Cardiac fibroblast (primary cell): ENCODE measurements at regions not wholly inside any gene's neighbourhood (a gene's known extent, or its start where the extent isn't known, plus 50 kb on each side); places are given as distances from the start of the nearest gene placed in this dataset.

Experiments used
- DNase-seq, 2 donors: peaks; one replicate each; pipeline versions ENCODE4 v3.0.0 to v3.0.0-alpha.2; 2010; ENCODE audit warnings: low read depth in 2 of 2
- H3K4me3 ChIP-seq, 2 donors: replicated peaks in 1 of 2; 1 replicate in 1 of 2; 2 replicates in 1 of 2; pipeline ENCODE4 v1.5.1; 2011; ENCODE audit warnings: low read depth in 2 of 2, low read length in 2 of 2, mild to moderate bottlenecking in 2 of 2, moderate library complexity in 1 of 2
- CTCF ChIP-seq: IDR thresholded peaks from one replicate; pipeline ENCODE4 v1.5.1; 2011; ENCODE audit warnings: low read depth, mild to moderate bottlenecking, low read length, inconsistent platforms

- no peak for TF ChIP-seq CTCF
- H3K4me3 ChIP-seq: no peak overlapping the region
- DNase-seq: no peak
Observed at GRCh38 chr5:38166832-38167231, 91.5 kb upstream of the EGFLAM start.

- H3K4me3 ChIP-seq: no peak overlapping the region
- DNase-seq: no peak
- no peak for TF ChIP-seq CTCF
Observed at GRCh38 chr5:38165435-38165834, 92.9 kb upstream of the EGFLAM start.

GRCh38 chr5:38164776-38165399, 93.5 kb upstream of the EGFLAM start:
- TF ChIP-seq CTCF: no peak
- no peak for DNase-seq
- H3K4me3 ChIP-seq: no peak overlapping the region

- no peak for DNase-seq
- TF ChIP-seq CTCF: no peak
- H3K4me3 ChIP-seq: no peak overlapping the region
Observed at GRCh38 chr5:38163636-38164237, 94.6 kb upstream of the EGFLAM start.

GRCh38 chr5:38162625-38163024, 95.7 kb upstream of the EGFLAM start:
- peak in 1 of 2 donors; percentile 31 for DNase-seq
- no peak for TF ChIP-seq CTCF
- no peak overlapping the region for H3K4me3 ChIP-seq

GRCh38 chr5:38157024-38157423, 101.3 kb upstream of the EGFLAM start:
- no peak for TF ChIP-seq CTCF
- DNase-seq: no peak

More at GRCh38 chr5:38157024-38157423, 101.3 kb upstream of the EGFLAM start:
- H3K4me3 ChIP-seq: no peak overlapping the region
